MM.1S (cell line): ENCODE measurements at regions not wholly inside any gene's neighbourhood (a gene's known extent, or its start where the extent isn't known, plus 50 kb on each side); places are given as distances from the start of the nearest gene placed in this dataset.

Experiments used
- EZH2 ChIP-seq: fragments of 300-600 bp; sonication (generic); optimal IDR thresholded peaks from 2 replicates; pipeline ENCODE3; 2017; ENCODE audit warnings: low read depth, mild to moderate bottlenecking, antibody characterized with exemption, low read length, mixed read lengths
- TF ChIP-seq, protein P1 (sequence below): fragments of 300-600 bp; sonication (generic); IDR thresholded peaks from 2 replicates; pipeline ENCODE4 v1.5.1; 2016; ENCODE audit warnings: antibody characterized with exemption, low read length, mixed read lengths

GRCh38 chr17:70582777-70583176 is 413.4 kb downstream of the KCNJ2 start:
- TF ChIP-seq, protein P1, sequence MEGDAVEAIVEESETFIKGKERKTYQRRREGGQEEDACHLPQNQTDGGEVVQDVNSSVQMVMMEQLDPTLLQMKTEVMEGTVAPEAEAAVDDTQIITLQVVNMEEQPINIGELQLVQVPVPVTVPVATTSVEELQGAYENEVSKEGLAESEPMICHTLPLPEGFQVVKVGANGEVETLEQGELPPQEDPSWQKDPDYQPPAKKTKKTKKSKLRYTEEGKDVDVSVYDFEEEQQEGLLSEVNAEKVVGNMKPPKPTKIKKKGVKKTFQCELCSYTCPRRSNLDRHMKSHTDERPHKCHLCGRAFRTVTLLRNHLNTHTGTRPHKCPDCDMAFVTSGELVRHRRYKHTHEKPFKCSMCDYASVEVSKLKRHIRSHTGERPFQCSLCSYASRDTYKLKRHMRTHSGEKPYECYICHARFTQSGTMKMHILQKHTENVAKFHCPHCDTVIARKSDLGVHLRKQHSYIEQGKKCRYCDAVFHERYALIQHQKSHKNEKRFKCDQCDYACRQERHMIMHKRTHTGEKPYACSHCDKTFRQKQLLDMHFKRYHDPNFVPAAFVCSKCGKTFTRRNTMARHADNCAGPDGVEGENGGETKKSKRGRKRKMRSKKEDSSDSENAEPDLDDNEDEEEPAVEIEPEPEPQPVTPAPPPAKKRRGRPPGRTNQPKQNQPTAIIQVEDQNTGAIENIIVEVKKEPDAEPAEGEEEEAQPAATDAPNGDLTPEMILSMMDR: no peak
- TF ChIP-seq EZH2: no peak
